ENCODE measurements at regions not wholly inside any gene's neighbourhood (a gene's known extent, or its start where the extent isn't known, plus 50 kb on each side); places are given as distances from the start of the nearest gene placed in this dataset.

DNA sequence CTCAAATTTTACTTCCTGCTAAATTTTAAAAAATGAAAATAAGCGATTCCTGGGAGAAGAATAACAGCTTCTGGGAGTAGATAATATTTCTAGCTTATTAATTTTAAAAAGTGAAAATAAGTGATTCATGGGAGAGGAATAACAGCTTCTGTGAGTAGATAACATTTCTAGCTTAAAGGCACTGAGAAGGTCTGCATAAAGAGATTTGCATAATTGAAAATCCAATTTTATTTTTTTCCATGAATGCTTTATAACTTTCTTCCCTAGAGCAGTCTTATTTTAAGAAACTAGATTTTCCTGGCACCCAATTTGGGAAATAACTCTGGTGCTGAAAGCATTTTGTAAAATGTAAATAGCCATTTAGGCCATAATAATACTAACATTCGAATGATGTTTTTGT is 65.9 kb upstream of the ASTN2 start:
- H3K9me3 ChIP-seq (ENCODE audit: control insufficient read depth in 2 of 2, low read length in 2 of 2): no peaks in the 10 kb centered on the region
- H3K4me3 ChIP-seq (ENCODE audit: low read depth, low read length): no peak overlapping the region
- H3K27me3 Mint-ChIP-seq: no peaks in the 10 kb centered on the region
- no peak for ATAC-seq (ENCODE audit: low read depth in 2 of 2)
- H3K36me3 Mint-ChIP-seq: no peaks in the 10 kb centered on the region
- H3K27me3 ChIP-seq (ENCODE audit: control insufficient read depth, insufficient read depth, low read length): no peaks in the 10 kb centered on the region
- no peaks in the 10 kb centered on the region for H3K4me1 Mint-ChIP-seq
- DNase-seq: no peak
- H3K27ac ChIP-seq (ENCODE audit: insufficient read depth, low read length, poor library complexity, severe bottlenecking): no peak overlapping the region
- no peak overlapping the region for H3K27ac Mint-ChIP-seq
- H3K9me3 Mint-ChIP-seq: peaks cover 0 to 6% (median 0%) of the 10 kb centered on the region in 7 donors
- H3K4me3 Mint-ChIP-seq: no peak overlapping the region
- no peaks in the 10 kb centered on the region for H3K4me1 ChIP-seq (ENCODE audit: control insufficient read depth, insufficient read depth, low read length, poor library complexity, severe bottlenecking)
- H3K36me3 ChIP-seq (ENCODE audit: control insufficient read depth, insufficient read depth, low read length): no peaks in the 10 kb centered on the region

DNA sequence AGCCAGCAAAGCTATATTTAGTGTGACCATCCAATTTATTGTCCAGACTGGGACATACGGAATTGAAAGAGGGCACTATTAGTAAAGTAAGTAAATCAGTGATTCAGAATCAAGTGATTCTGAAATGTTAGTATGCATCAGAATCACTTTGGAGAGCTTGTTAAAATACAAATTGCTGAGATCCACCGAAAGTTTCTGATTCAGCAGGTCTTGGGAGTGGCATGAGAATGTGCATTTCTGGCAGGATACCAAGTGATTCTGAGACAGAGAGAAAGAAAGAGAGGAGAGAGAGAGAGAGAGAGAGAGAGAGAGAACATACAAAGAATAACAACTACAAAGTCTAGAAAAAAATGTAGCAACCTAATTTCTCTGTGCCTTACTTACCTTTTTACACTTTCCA is 65.4 kb upstream of the ASTN2 start:
- no peaks in the 10 kb centered on the region for H3K36me3 ChIP-seq (ENCODE audit: control insufficient read depth, insufficient read depth, low read length)
- no peaks in the 10 kb centered on the region for H3K27me3 ChIP-seq (ENCODE audit: control insufficient read depth, insufficient read depth, low read length)
- H3K4me3 ChIP-seq (ENCODE audit: low read depth, low read length): no peak overlapping the region
- H3K4me1 ChIP-seq (ENCODE audit: control insufficient read depth, insufficient read depth, low read length, poor library complexity, severe bottlenecking): no peaks in the 10 kb centered on the region
- H3K9me3 Mint-ChIP-seq: peaks cover 0 to 7% (median 0%) of the 10 kb centered on the region in 7 donors
- H3K36me3 Mint-ChIP-seq: no peaks in the 10 kb centered on the region
- ATAC-seq (ENCODE audit: low read depth in 2 of 2): no peak
- H3K9me3 ChIP-seq (ENCODE audit: control insufficient read depth in 2 of 2, low read length in 2 of 2): no peaks in the 10 kb centered on the region
- DNase-seq: no peak
- no peak overlapping the region for H3K4me3 Mint-ChIP-seq
- no peaks in the 10 kb centered on the region for H3K4me1 Mint-ChIP-seq
- H3K27ac Mint-ChIP-seq: no peak overlapping the region
- no peak overlapping the region for H3K27ac ChIP-seq (ENCODE audit: insufficient read depth, low read length, poor library complexity, severe bottlenecking)
- H3K27me3 Mint-ChIP-seq: no peaks in the 10 kb centered on the region

DNA sequence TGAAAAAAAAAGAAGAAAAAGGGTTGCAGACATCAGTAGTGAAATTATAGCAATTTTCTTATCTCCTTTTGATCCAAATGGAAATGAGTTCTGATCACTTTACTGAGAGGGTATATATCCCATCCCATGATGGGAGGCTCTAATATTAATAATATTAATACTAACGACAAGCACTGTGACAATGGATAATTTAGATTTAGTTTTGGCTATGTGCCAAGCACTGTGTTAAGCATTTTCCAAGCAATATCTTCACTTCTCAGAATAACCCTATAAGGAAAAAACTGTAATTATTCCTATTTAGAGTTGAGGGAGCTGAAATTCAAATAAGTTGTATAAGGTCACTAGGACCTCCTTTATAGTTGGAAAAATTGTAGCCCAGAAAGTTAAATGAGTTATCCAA is 58.4 kb upstream of the ASTN2 start:
- Histone ChIP-seq H3K36me3 (ENCODE audit: control insufficient read depth, insufficient read depth, low read length) (no peaks in the 10 kb centered on the region), H3K4me3 (ENCODE audit: low read depth, low read length) (no peak overlapping the region), H3K9me3 (ENCODE audit: control insufficient read depth in 2 of 2, low read length in 2 of 2) (no peaks in the 10 kb centered on the region), H3K27ac (ENCODE audit: insufficient read depth, low read length, poor library complexity, severe bottlenecking) (no peak overlapping the region), H3K27me3 (ENCODE audit: control insufficient read depth, insufficient read depth, low read length) (no peaks in the 10 kb centered on the region), H3K4me1 (ENCODE audit: control insufficient read depth, insufficient read depth, low read length, poor library complexity, severe bottlenecking) (no peaks in the 10 kb centered on the region)
- no peaks in the 10 kb centered on the region for H3K36me3 Mint-ChIP-seq
- H3K4me1 Mint-ChIP-seq: no peaks in the 10 kb centered on the region
- no peaks in the 10 kb centered on the region for H3K27me3 Mint-ChIP-seq
- H3K4me3 Mint-ChIP-seq: no peak overlapping the region
- peaks cover 0 to 9% (median 1%) of the 10 kb centered on the region in 7 donors for H3K9me3 Mint-ChIP-seq
- no peak overlapping the region for H3K27ac Mint-ChIP-seq
- ATAC-seq (ENCODE audit: low read depth in 2 of 2) (no peak), DNase-seq (no peak)

DNA sequence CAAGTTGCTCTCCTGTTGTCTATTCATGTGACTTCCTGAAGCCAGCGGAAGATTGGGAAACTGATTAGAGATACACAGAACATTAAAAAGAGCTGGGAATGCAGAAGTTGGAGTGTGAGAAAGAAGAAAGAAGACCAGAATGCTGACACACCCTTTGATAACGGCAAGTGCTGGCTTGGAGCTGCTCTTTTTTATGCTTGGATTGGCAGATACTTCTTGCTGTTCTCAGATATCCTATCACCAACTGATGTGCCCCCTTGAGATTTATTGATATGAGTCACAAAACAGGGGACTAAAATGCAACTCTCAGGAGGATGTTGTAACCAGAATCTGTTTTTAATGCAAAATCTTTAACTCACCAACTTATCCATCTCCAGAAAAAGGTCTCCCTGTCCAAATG is 56.0 kb upstream of the ASTN2 start:
- Mint-ChIP-seq H3K36me3 (no peaks in the 10 kb centered on the region), H3K27me3 (no peaks in the 10 kb centered on the region), H3K4me3 (no peak overlapping the region), H3K4me1 (no peaks in the 10 kb centered on the region), H3K27ac (no peak overlapping the region), H3K9me3 (peaks cover 0 to 9% (median 1%) of the 10 kb centered on the region in 7 donors)
- Histone ChIP-seq H3K4me1 (ENCODE audit: control insufficient read depth, insufficient read depth, low read length, poor library complexity, severe bottlenecking) (no peaks in the 10 kb centered on the region), H3K27me3 (ENCODE audit: control insufficient read depth, insufficient read depth, low read length) (no peaks in the 10 kb centered on the region), H3K9me3 (ENCODE audit: control insufficient read depth in 2 of 2, low read length in 2 of 2) (no peaks in the 10 kb centered on the region), H3K27ac (ENCODE audit: insufficient read depth, low read length, poor library complexity, severe bottlenecking) (no peak overlapping the region), H3K36me3 (ENCODE audit: control insufficient read depth, insufficient read depth, low read length) (no peaks in the 10 kb centered on the region), H3K4me3 (ENCODE audit: low read depth, low read length) (no peak overlapping the region)
- ATAC-seq (ENCODE audit: low read depth in 2 of 2): no peak
- no peak for DNase-seq

DNA sequence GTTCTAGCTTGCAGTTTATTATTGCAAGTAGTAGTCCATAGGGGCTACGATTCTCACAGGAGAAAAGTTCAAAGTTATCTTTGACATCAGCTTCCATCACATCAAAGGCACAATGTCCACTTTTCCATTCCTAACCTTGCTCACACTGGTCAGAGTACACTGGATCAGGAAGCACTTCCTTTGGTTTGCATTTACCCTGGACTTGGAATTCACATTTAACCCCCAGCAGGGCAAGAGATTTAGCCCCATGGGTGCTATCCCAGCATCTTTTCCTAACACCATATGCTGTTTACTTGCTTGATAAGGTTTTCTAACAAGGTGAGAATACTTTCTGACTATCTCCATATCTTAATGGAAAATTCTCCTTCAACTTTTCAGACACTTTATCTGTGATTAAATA is 55.6 kb upstream of the ASTN2 start:
- ATAC-seq (ENCODE audit: low read depth in 2 of 2) (no peak), DNase-seq (no peak)
- no peaks in the 10 kb centered on the region for H3K36me3 ChIP-seq (ENCODE audit: control insufficient read depth, insufficient read depth, low read length)
- H3K4me3 ChIP-seq (ENCODE audit: low read depth, low read length): no peak overlapping the region
- H3K27ac ChIP-seq (ENCODE audit: insufficient read depth, low read length, poor library complexity, severe bottlenecking): no peak overlapping the region
- no peak overlapping the region for H3K4me3 Mint-ChIP-seq
- no peaks in the 10 kb centered on the region for H3K27me3 Mint-ChIP-seq
- H3K9me3 ChIP-seq (ENCODE audit: control insufficient read depth in 2 of 2, low read length in 2 of 2): no peaks in the 10 kb centered on the region
- no peak overlapping the region for H3K27ac Mint-ChIP-seq
- no peaks in the 10 kb centered on the region for H3K4me1 ChIP-seq (ENCODE audit: control insufficient read depth, insufficient read depth, low read length, poor library complexity, severe bottlenecking)
- H3K36me3 Mint-ChIP-seq: no peaks in the 10 kb centered on the region
- H3K4me1 Mint-ChIP-seq: no peaks in the 10 kb centered on the region
- H3K27me3 ChIP-seq (ENCODE audit: control insufficient read depth, insufficient read depth, low read length): no peaks in the 10 kb centered on the region
- peaks cover 0 to 6% (median 1%) of the 10 kb centered on the region in 7 donors for H3K9me3 Mint-ChIP-seq

DNA sequence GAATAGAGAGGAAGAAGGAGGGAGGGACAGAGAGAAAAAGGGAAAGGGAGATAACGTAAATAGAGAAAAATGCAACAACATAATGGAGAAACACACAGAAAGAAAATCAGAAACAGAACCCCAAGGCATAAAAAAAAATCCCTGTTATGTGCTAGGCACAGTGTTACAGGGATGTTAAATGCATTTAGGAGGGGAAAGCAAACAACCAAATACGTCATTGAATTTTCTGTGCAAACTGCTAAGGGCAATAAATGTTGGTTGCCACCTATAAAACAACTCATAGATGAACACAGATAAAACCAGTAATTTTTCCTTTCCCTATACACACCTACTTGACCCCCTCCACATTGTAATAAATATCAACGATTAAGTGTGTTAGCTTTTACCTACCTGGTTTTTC is 51.3 kb upstream of the ASTN2 start:
- H3K9me3 ChIP-seq (ENCODE audit: control insufficient read depth in 2 of 2, low read length in 2 of 2): no peaks in the 10 kb centered on the region
- no peaks in the 10 kb centered on the region for H3K4me1 Mint-ChIP-seq
- ATAC-seq (ENCODE audit: low read depth in 2 of 2): no peak

DNA sequence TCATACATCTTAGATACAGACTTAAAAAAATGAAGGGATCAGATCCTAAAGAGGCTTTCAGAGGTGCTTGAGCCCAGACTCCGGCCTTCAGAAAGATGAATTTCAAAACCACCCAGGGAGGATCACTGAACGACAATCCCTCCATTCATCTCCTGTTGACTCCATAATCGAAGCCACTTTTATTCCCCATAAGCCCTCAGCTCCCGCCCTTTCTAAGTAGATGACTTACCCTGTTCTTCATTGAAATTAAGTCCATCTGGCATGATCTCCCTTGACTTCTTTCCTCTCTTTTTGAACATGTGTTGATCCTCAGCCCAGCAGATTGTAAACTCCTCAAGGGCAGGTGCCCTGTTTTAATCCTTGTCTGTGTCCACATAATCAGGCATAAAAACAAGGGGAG is 50.8 kb upstream of the ASTN2 start:
- H3K4me1 ChIP-seq (ENCODE audit: control insufficient read depth, insufficient read depth, low read length, poor library complexity, severe bottlenecking): no peaks in the 10 kb centered on the region
- no peaks in the 10 kb centered on the region for H3K36me3 ChIP-seq (ENCODE audit: control insufficient read depth, insufficient read depth, low read length)
- Mint-ChIP-seq H3K4me1 (no peaks in the 10 kb centered on the region), H3K27ac (no peak overlapping the region), H3K9me3 (peaks cover 0 to 5% (median 1%) of the 10 kb centered on the region in 7 donors), H3K27me3 (no peaks in the 10 kb centered on the region), H3K36me3 (no peaks in the 10 kb centered on the region), H3K4me3 (no peak overlapping the region)
- H3K27me3 ChIP-seq (ENCODE audit: control insufficient read depth, insufficient read depth, low read length): no peaks in the 10 kb centered on the region
- ATAC-seq (ENCODE audit: low read depth in 2 of 2) (no peak), DNase-seq (no peak)
- H3K27ac ChIP-seq (ENCODE audit: insufficient read depth, low read length, poor library complexity, severe bottlenecking): no peak overlapping the region
- H3K9me3 ChIP-seq (ENCODE audit: control insufficient read depth in 2 of 2, low read length in 2 of 2): no peaks in the 10 kb centered on the region
- no peak overlapping the region for H3K4me3 ChIP-seq (ENCODE audit: low read depth, low read length)

More for the DNA sequence above, 51.3 kb upstream of the ASTN2 start:
- Mint-ChIP-seq H3K4me3 (no peak overlapping the region), H3K9me3 (peaks cover 0 to 5% (median 2%) of the 10 kb centered on the region in 7 donors), H3K27me3 (no peaks in the 10 kb centered on the region), H3K36me3 (no peaks in the 10 kb centered on the region), H3K27ac (no peak overlapping the region)
- H3K27me3 ChIP-seq (ENCODE audit: control insufficient read depth, insufficient read depth, low read length): no peaks in the 10 kb centered on the region
- no peaks in the 10 kb centered on the region for H3K36me3 ChIP-seq (ENCODE audit: control insufficient read depth, insufficient read depth, low read length)
- H3K27ac ChIP-seq (ENCODE audit: insufficient read depth, low read length, poor library complexity, severe bottlenecking): no peak overlapping the region
- H3K4me3 ChIP-seq (ENCODE audit: low read depth, low read length): no peak overlapping the region
- H3K4me1 ChIP-seq (ENCODE audit: control insufficient read depth, insufficient read depth, low read length, poor library complexity, severe bottlenecking): no peaks in the 10 kb centered on the region
- no peak for DNase-seq

DNA sequence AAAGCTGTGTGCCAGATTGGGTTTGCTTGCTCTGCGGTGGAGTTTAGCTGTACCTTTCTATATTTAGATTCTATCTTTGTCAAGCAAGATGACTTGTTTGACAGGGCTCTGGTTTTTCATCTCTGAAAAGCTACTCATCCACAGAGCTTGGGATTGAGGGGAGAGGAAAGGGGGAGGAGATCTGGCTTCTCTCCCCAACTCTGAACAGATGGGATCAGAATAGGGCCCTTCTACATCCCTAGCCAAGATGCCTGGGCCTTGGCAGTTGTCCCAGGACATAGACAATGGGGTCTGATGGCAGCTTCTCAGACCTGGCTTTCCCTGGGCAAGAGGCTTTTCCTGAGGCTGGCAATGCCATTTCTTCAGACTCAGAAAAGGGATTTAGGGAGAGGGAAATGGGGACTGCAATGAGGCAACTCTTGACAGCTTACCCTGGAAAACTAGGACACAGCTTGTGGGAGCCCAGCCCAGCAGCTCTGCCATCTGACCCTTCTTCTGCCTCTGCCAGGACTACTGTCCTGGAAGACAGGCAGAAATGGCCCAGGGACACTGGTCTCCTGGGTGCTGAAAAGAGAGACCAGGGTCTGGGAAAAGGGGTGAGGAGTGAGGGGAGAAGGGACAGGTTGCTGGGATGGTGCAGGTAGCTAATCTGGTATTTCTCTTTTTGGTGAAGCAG is 50.2 kb upstream of the ASTN2 start:
- peaks cover 0 to 5% (median 1%) of the 10 kb centered on the region in 7 donors for H3K9me3 Mint-ChIP-seq
- Histone ChIP-seq H3K27ac (ENCODE audit: insufficient read depth, low read length, poor library complexity, severe bottlenecking) (no peak overlapping the region), H3K4me1 (ENCODE audit: control insufficient read depth, insufficient read depth, low read length, poor library complexity, severe bottlenecking) (no peaks in the 10 kb centered on the region), H3K36me3 (ENCODE audit: control insufficient read depth, insufficient read depth, low read length) (no peaks in the 10 kb centered on the region), H3K9me3 (ENCODE audit: control insufficient read depth in 2 of 2, low read length in 2 of 2) (no peaks in the 10 kb centered on the region), H3K27me3 (ENCODE audit: control insufficient read depth, insufficient read depth, low read length) (no peaks in the 10 kb centered on the region), H3K4me3 (ENCODE audit: low read depth, low read length) (no peak overlapping the region)
- no peak overlapping the region for H3K27ac Mint-ChIP-seq
- DNase-seq: no peak
- no peaks in the 10 kb centered on the region for H3K27me3 Mint-ChIP-seq
- no peak overlapping the region for H3K4me3 Mint-ChIP-seq
- no peaks in the 10 kb centered on the region for H3K36me3 Mint-ChIP-seq
- no peak for ATAC-seq (ENCODE audit: low read depth in 2 of 2)
- no peaks in the 10 kb centered on the region for H3K4me1 Mint-ChIP-seq

Measured in CD4-positive, CD25-positive, alpha-beta regulatory T cell (primary cell).